MM.1S (cell line): ENCODE measurements at regions not wholly inside any gene's neighbourhood (a gene's known extent, or its start where the extent isn't known, plus 50 kb on each side); places are given as distances from the start of the nearest gene placed in this dataset.

ENCODE experiments used
- DNase-seq: peaks from one replicate; pipeline ENCODE4 v3.0.0-alpha.2; 2015
- H2AFZ ChIP-seq: fragments of 300-600 bp; sonication (generic); 2 replicates; pipeline ENCODE4 v1.6.0; 2016; ENCODE audit warnings: antibody characterized with exemption, low read length
- H3F3A ChIP-seq: fragments of 300-600 bp; sonication (generic); 2 replicates; pipeline ENCODE4 v1.6.1; 2016; ENCODE audit warnings: mild to moderate bottlenecking, antibody characterized with exemption, low read length, moderate library complexity, mixed read lengths; ENCODE audit not compliant: insufficient read depth
- H3K27ac ChIP-seq: fragments of 300-600 bp; sonication (generic); 2 replicates; pipeline ENCODE4 v1.5.1; 2016; ENCODE audit warnings: mild to moderate bottlenecking, low read length
- H3K27me3 ChIP-seq: fragments of 300-600 bp; sonication (generic); replicated peaks from 2 replicates; pipeline ENCODE4 v1.6.0; 2016; ENCODE audit warnings: low read length; ENCODE audit not compliant: insufficient read depth
- H3K36me3 ChIP-seq: fragments of 300-600 bp; sonication (generic); replicated peaks from 2 replicates; pipeline ENCODE4 v1.6.1; 2016; ENCODE audit warnings: mild to moderate bottlenecking, low read length, mixed read lengths; ENCODE audit not compliant: insufficient read depth
- H3K4me1 ChIP-seq: fragments of 300-600 bp; sonication (generic); 2 replicates; pipeline ENCODE4 v1.6.1; 2016; ENCODE audit warnings: low read length, mixed read lengths
- H3K4me2 ChIP-seq: fragments of 300-600 bp; sonication (generic); 2 replicates; pipeline ENCODE4 v1.6.0; 2016; ENCODE audit warnings: low read depth, low read length
- H3K4me3 ChIP-seq: fragments of 300-600 bp; sonication (generic); 2 replicates; pipeline ENCODE4 v1.5.1; 2016; ENCODE audit warnings: low read length, mixed read lengths
- H3K79me2 ChIP-seq: fragments of 300-600 bp; sonication (generic); 2 replicates; pipeline ENCODE4 v1.6.1; 2016; ENCODE audit warnings: mixed run types, low read length, mixed read lengths
- H3K9ac ChIP-seq: fragments of 300-600 bp; sonication (generic); 2 replicates; pipeline ENCODE4 v1.6.1; 2016; ENCODE audit warnings: low read length, mixed read lengths
- H3K9me2 ChIP-seq: fragments of 300-600 bp; sonication (generic); replicated peaks from 2 replicates; pipeline ENCODE4 v1.6.1; 2016; ENCODE audit warnings: mild to moderate bottlenecking, low read length, mixed read lengths; ENCODE audit not compliant: insufficient read depth
- H3K9me3 ChIP-seq: fragments of 300-600 bp; sonication (generic); replicated peaks from 2 replicates; pipeline ENCODE4 v1.6.1; 2016; ENCODE audit warnings: mild to moderate bottlenecking, low read length, mixed read lengths; ENCODE audit not compliant: insufficient read depth
- H4K20me1 ChIP-seq: fragments of 300-600 bp; sonication (generic); 2 replicates; pipeline ENCODE4 v1.6.1; 2016; ENCODE audit warnings: mild to moderate bottlenecking, low read length, moderate library complexity, mixed read lengths; ENCODE audit not compliant: insufficient read depth
- CTCF ChIP-seq: fragments of 300-600 bp; sonication (generic); IDR thresholded peaks from 2 replicates; pipeline ENCODE4 v1.5.1; 2016; ENCODE audit warnings: antibody characterized with exemption, low read length, mixed read lengths
- EZH2 ChIP-seq: fragments of 300-600 bp; sonication (generic); optimal IDR thresholded peaks from 2 replicates; pipeline ENCODE3; 2017; ENCODE audit warnings: low read depth, mild to moderate bottlenecking, antibody characterized with exemption, low read length, mixed read lengths
- EZH2phosphoT487 ChIP-seq: fragments of 300-600 bp; sonication (generic); IDR thresholded peaks from 2 replicates; pipeline ENCODE4 v1.6.1; 2018; ENCODE audit warnings: antibody characterized with exemption, low read length

GRCh38 chr13:90412980-90413379 is 934.5 kb upstream of the MIR17HG start:
- H3K4me1 ChIP-seq: no peaks in the 10 kb centered on the region
- no peak overlapping the region for H3K27ac ChIP-seq
- no peaks in the 10 kb centered on the region for H3K9me3 ChIP-seq
- H3K4me2 ChIP-seq: no peak overlapping the region
- H3K36me3 ChIP-seq: no peaks in the 10 kb centered on the region
- H3F3A ChIP-seq: no peaks in the 10 kb centered on the region
- no peaks in the 10 kb centered on the region for H3K9me2 ChIP-seq
- no peaks in the 10 kb centered on the region for H3K27me3 ChIP-seq
- no peaks in the 10 kb centered on the region for H3K79me2 ChIP-seq
- no peak for TF ChIP-seq CTCF
- no peak for TF ChIP-seq EZH2
- TF ChIP-seq EZH2phosphoT487: no peak
- no peak for DNase-seq
- no peak overlapping the region for H3K9ac ChIP-seq
- no peak overlapping the region for H2AFZ ChIP-seq
- no peaks in the 10 kb centered on the region for H4K20me1 ChIP-seq
- H3K4me3 ChIP-seq: no peak overlapping the region

DNA sequence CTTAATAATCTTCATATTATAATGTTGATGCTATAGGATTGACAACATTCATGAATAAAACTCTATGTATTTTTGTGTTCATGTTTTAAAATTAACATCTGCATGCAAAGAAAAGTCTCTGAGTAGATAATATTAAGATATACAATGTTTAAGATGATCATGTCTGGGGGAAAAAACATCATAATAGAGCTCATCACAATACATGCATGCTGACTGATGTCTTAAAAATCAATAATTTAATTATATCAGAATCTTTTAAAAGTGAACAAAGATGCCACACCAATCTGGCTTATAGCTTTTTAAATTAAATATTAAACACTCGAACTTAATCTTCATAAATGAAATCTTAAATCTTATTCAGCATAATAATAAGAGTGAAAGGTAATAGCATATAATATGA is 933.9 kb upstream of the MIR17HG start:
- H4K20me1 ChIP-seq: no peaks in the 10 kb centered on the region
- no peaks in the 10 kb centered on the region for H3K79me2 ChIP-seq
- no peak overlapping the region for H3K9ac ChIP-seq
- H3K4me3 ChIP-seq: no peak overlapping the region
- no peak for TF ChIP-seq EZH2
- no peak for TF ChIP-seq CTCF
- no peak for TF ChIP-seq EZH2phosphoT487
- no peak overlapping the region for H2AFZ ChIP-seq
- H3K4me2 ChIP-seq: no peak overlapping the region
- H3K36me3 ChIP-seq: no peaks in the 10 kb centered on the region
- H3F3A ChIP-seq: no peaks in the 10 kb centered on the region
- H3K4me1 ChIP-seq: no peaks in the 10 kb centered on the region
- H3K27ac ChIP-seq: no peak overlapping the region
- no peak for DNase-seq
- no peaks in the 10 kb centered on the region for H3K27me3 ChIP-seq
- no peaks in the 10 kb centered on the region for H3K9me3 ChIP-seq
- H3K9me2 ChIP-seq: no peaks in the 10 kb centered on the region

- Histone ChIP-seq H3K9ac (no peak overlapping the region), H4K20me1 (no peaks in the 10 kb centered on the region), H3K4me3 (no peak overlapping the region), H3F3A (no peaks in the 10 kb centered on the region), H3K9me3 (no peaks in the 10 kb centered on the region), H3K9me2 (no peaks in the 10 kb centered on the region), H2AFZ (no peak overlapping the region), H3K4me1 (no peaks in the 10 kb centered on the region), H3K27me3 (no peaks in the 10 kb centered on the region), H3K4me2 (no peak overlapping the region), H3K27ac (no peak overlapping the region), H3K79me2 (no peaks in the 10 kb centered on the region), H3K36me3 (no peaks in the 10 kb centered on the region)
- TF ChIP-seq EZH2 (no peak), CTCF (no peak), EZH2phosphoT487 (no peak)
- DNase-seq: no peak
Measured at GRCh38 chr13:90414691-90415596, 932.5 kb upstream of the MIR17HG start.
